Body of pancreas (tissue), 4 donors: ENCODE measurements at regions not wholly inside any gene's neighbourhood (a gene's known extent, or its start where the extent isn't known, plus 50 kb on each side); places are given as distances from the start of the nearest gene placed in this dataset.

Experiments
- POLR2A ChIP-seq, 3 donors: fragments of 450-650 bp; IDR thresholded peaks; one replicate each; pipeline ENCODE4 v1.6.1; 2016; ENCODE audit warnings: antibody characterized with exemption in 3 of 3, mild to moderate bottlenecking in 2 of 3
- TF ChIP-seq, protein P1 (sequence below), 7 experiments: fragments of 450-650 bp in 4 of 7; fragments of 200-600 bp in 3 of 7; sonication (generic) in 3 of 7; IDR thresholded peaks; one replicate each; pipeline ENCODE4 v1.5.1; 2016 to 2019; ENCODE audit warnings: antibody characterized with exemption in 7 of 7

- TF ChIP-seq POLR2A (IDR thresholded peaks at IDR 0.05), result no peak
- TF ChIP-seq, protein P1, sequence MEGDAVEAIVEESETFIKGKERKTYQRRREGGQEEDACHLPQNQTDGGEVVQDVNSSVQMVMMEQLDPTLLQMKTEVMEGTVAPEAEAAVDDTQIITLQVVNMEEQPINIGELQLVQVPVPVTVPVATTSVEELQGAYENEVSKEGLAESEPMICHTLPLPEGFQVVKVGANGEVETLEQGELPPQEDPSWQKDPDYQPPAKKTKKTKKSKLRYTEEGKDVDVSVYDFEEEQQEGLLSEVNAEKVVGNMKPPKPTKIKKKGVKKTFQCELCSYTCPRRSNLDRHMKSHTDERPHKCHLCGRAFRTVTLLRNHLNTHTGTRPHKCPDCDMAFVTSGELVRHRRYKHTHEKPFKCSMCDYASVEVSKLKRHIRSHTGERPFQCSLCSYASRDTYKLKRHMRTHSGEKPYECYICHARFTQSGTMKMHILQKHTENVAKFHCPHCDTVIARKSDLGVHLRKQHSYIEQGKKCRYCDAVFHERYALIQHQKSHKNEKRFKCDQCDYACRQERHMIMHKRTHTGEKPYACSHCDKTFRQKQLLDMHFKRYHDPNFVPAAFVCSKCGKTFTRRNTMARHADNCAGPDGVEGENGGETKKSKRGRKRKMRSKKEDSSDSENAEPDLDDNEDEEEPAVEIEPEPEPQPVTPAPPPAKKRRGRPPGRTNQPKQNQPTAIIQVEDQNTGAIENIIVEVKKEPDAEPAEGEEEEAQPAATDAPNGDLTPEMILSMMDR (IDR thresholded peaks at IDR 0.05), result no peak
Observed at GRCh38 chr11:13216711-13217075, 60.9 kb upstream of the BMAL1 start.
